ENCODE measurements at regions not wholly inside any gene's neighbourhood (a gene's known extent, or its start where the extent isn't known, plus 50 kb on each side); places are given as distances from the start of the nearest gene placed in this dataset.

- intact Hi-C loops (cut with DNase I), result no loop called here
- no peak for DNase-seq (ENCODE audit: low spot score)
Measured at GRCh38 chr1:232493869-232494268, 136.1 kb downstream of the SIPA1L2 start.

GRCh38 chr1:232489256-232489655, 140.7 kb downstream of the SIPA1L2 start:
- intact Hi-C loops (cut with DNase I), result no loop called here
- no peak for DNase-seq (ENCODE audit: low spot score)

- intact Hi-C loops (cut with DNase I), result no loop called here
- no peak for DNase-seq (ENCODE audit: low spot score)
Measured at GRCh38 chr1:232487236-232487635, 142.7 kb downstream of the SIPA1L2 start.

- intact Hi-C loops (cut with DNase I), result no loop called here
- DNase-seq (ENCODE audit: low spot score), result no peak
Measured at GRCh38 chr1:232486454-232487207, 143.3 kb downstream of the SIPA1L2 start.

GRCh38 chr1:232486006-232486405, 143.9 kb downstream of the SIPA1L2 start:
- intact Hi-C loops (cut with DNase I), result no loop called here

GRCh38 chr1:232484856-232485255, 145.1 kb downstream of the SIPA1L2 start:
- DNase-seq (ENCODE audit: low spot score), result no peak
- intact Hi-C loops (cut with DNase I), result no loop called here

More at GRCh38 chr1:232486006-232486405, 143.9 kb downstream of the SIPA1L2 start:
- DNase-seq (ENCODE audit: low spot score), result no peak

GRCh38 chr1:232483826-232484225, 146.1 kb downstream of the SIPA1L2 start:
- no peak for DNase-seq (ENCODE audit: low spot score)
- intact Hi-C loops (cut with DNase I), result no loop called here

- intact Hi-C loops (cut with DNase I), result no loop called here
- no peak for DNase-seq (ENCODE audit: low spot score)
Measured at GRCh38 chr1:232481091-232481490, 148.8 kb downstream of the SIPA1L2 start.

GRCh38 chr1:232477728-232478127, 152.2 kb downstream of the SIPA1L2 start:
- intact Hi-C loops (cut with DNase I), result loop anchor here in 1 of 2 donors (5.0 kb wide), 1 partner anchor 425 kb away; no protein-coding TSS in a partner anchor
- DNase-seq (ENCODE audit: low spot score), result no peak

DNA sequence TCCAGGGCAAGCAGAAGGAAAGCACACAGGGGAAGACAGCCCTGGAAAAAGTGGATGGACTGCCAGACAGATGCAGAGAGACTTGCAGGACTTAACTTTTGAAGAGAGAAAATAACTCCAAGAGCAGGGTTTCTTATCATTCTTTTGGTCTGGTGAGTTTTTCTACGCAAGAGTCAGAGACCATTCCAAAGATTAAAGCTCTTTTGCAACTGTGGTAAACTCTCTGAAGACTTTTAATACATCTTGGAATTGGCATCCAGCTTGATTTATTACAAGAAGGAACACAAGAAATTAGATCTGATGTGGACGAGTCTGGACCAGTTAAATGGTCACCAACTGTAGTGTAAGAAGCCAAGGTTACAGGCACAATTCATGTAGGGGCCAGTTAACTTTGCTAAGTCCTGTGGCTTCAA, 153.4 kb downstream of the SIPA1L2 start:
- no peak for DNase-seq (ENCODE audit: low spot score)
- intact Hi-C loops (cut with DNase I), result loop anchor here in 1 of 2 donors (5.0 kb wide), 1 partner anchor 426 kb away; no protein-coding TSS in a partner anchor

DNA sequence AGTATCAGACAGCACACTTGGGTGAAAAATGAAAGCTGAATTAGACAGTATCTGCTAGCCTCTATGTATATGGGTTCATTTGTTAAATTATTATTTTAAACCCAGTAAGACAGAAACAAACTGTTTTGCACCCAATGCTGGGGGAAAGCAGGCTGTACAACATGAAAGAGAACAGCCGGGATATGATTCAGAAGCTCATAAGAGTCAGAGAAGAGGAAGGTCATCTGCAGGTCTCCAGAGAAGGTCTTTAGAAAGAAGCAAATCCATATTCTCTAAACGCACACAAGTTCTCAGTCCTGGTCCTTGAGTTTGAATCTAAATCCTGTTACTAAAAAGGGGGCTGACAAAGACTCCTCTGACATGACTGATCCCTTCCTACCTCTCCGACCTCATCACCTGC, 155.1 kb downstream of the SIPA1L2 start:
- intact Hi-C loops (cut with DNase I), result loop anchor here in 1 of 2 donors (5.0 kb wide), 1 partner anchor 427 kb away; no protein-coding TSS in a partner anchor
- DNase-seq (ENCODE audit: low spot score), result no peak

- DNase-seq (ENCODE audit: low spot score), result no peak
- intact Hi-C loops (cut with DNase I), result no loop called here
Measured at GRCh38 chr1:232473900-232474299, 156.0 kb downstream of the SIPA1L2 start.

DNA sequence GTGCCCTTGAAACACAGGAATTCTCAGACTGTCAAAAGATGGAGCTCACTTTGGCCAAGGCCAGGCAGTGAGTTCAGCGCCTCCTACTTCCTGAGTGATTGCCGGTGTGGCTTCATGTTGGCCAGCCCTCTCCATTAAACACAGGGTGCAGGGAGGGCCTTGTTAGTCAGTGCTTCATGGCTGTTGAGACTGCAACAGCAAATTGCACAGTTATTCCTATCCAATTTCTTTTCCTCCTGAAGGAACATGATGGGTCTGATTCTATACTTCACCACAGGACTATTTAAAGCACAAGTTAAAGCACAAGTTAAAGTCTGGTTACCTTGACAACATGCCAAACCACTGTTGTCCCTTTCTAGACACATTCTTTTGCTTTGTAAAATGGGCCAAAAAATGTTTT, 156.6 kb downstream of the SIPA1L2 start:
- intact Hi-C loops (cut with DNase I), result no loop called here
- no peak for DNase-seq (ENCODE audit: low spot score)

- intact Hi-C loops (cut with DNase I), result no loop called here
- no peak for DNase-seq (ENCODE audit: low spot score)
Measured at GRCh38 chr1:232472485-232473041, 157.4 kb downstream of the SIPA1L2 start.

DNA sequence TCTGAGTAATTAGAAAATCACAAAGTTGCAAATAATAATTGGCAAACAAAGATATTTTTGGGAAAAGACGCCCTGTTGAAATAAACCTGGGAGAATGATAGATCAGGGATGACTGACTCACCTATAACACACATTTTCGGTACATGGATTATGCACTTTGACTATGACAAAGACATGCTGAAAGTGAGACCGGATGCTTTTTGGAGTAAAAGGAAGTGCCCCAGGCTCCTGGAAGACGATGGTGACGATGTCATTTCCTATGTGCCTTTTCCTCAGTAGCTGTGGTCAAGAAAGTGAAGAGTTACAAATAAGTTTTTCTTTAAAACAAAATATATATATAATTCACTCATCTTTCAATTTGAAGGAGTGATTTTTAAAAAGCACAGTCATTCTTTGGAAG, 158.7 kb downstream of the SIPA1L2 start:
- no peak for DNase-seq (ENCODE audit: low spot score)
- intact Hi-C loops (cut with DNase I), result no loop called here

DNA sequence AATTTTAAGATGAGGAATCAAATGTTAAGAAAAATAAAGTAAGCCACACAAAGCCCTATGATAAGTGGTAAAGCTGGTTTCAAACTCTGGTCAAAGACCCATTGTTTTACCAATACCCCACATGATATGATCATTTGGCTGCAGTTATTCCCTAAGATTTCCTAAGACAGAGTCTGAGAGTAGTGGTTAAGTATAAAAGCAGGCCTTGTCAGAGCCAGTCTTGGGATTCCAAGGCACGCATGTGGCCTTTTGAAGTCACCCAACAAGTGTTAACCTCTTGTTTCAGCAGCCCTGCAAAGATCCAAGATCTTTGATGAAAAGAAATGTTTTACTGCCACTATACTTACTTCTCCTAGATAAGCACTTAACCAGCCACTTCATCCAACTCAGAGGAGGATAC, 159.2 kb downstream of the SIPA1L2 start:
- intact Hi-C loops (cut with DNase I), result no loop called here
- DNase-seq (ENCODE audit: low spot score), result no peak

DNA sequence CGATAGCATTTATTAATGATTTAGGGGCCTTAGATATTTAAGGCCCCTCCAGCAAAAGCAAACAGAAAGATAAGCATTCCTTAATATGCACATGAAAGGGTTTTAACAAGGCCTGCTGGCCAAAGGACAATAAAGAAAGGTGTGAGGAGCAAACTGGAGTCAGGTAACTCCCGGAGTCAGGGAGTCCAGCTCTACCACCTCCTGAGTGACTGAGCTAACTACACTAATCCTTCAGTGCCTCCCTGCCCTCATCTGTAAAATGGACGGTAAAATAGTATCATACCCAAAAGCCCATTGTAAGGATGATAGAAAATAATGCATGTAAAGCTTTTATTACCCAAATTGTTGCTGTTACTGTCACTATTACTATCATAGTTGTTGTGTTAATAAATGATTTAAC, 161.7 kb downstream of the SIPA1L2 start:
- intact Hi-C loops (cut with DNase I), result loop anchor here in 1 of 2 donors (5.0 kb wide), 1 partner anchor 956 kb away; no protein-coding TSS in a partner anchor
- no peak for DNase-seq (ENCODE audit: low spot score)

DNA sequence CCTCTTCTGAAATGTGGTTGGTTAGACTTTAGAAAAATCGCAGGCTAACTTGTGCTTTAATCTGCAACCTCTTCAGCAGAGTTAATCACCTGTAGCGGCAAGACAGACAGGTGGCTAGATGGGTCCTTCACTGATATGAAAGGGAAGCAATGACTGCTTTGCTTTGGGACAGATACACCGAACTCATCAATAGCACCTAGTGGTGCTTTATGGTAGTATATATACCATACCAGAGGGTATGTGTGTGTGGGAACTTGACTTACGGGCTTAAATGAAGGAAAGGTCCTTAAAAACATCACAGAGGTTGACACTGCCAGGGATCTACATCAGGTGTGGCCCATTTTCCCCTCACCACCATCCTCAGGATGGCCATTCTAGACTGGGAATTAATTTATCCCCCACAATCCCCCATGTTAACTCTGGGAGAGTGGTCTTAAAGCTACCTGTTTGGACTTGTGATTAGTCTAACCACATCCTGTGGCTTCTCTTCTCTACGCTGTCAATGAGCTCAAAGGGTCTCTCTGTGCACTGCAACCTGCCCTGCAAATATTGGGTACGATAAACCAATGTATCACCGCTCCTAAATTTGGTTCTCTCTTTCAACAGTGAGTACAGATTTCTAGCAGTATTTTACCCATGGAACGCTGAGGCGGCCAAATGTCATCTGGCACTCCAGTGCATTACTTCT, 162.7 kb downstream of the SIPA1L2 start:
- intact Hi-C loops (cut with DNase I), result loop anchor here in 1 of 2 donors (5.0 kb wide), 1 partner anchor 955 kb away; no protein-coding TSS in a partner anchor

GRCh38 chr1:232464325-232464724, 165.6 kb downstream of the SIPA1L2 start:
- intact Hi-C loops (cut with DNase I), result no loop called here

More for the DNA sequence above, 162.7 kb downstream of the SIPA1L2 start:
- DNase-seq (ENCODE audit: low spot score), result no peak

DNA sequence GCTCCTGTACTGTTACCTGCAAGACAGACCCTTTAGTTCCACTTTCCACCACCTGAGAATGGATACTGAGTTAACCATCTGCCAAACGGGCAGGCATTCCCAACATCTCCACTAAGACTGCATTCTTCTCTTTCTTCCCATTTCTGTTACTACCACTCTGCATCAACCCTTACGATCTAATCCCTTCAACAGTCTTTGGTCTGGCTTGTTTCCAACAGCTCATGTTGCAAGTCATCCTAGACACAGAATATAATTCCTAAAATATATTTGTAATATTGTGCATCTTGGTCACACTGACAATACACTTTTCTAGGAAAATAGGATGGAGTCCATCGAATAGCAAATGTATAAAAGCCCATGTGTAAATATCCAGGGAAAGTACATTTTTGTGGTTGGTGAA, 166.7 kb downstream of the SIPA1L2 start:
- DNase-seq (ENCODE audit: low spot score), result no peak
- intact Hi-C loops (cut with DNase I), result no loop called here

More at GRCh38 chr1:232464325-232464724, 165.6 kb downstream of the SIPA1L2 start:
- DNase-seq (ENCODE audit: low spot score), result no peak
